HL-60 (cell line): ENCODE measurements at regions not wholly inside any gene's neighbourhood (a gene's known extent, or its start where the extent isn't known, plus 50 kb on each side); places are given as distances from the start of the nearest gene placed in this dataset.

Source experiments
- DNase-seq, 2 experiments: peaks; one replicate each; pipeline ENCODE4 v3.0.0-alpha.2; 2010 to 2020; ENCODE audit warnings: low read depth in 1 of 2, low spot score in 1 of 2
- H3K27ac ChIP-seq: fragments of 250-450 bp; sonication (Bioruptor Pico); replicated peaks from 2 replicates; pipeline ENCODE4 v1.5.1; 2020; ENCODE audit warnings: mild to moderate bottlenecking, moderate library complexity
- H3K27me3 ChIP-seq: fragments of 250-450 bp; sonication (Bioruptor Pico); 2 replicates; pipeline ENCODE4 v1.5.1; 2021; ENCODE audit warnings: mild to moderate bottlenecking, moderate library complexity; ENCODE audit not compliant: insufficient read depth, poor library complexity, severe bottlenecking
- H3K4me3 ChIP-seq: replicated peaks from 2 replicates; pipeline ENCODE4 v1.5.1; 2011; ENCODE audit warnings: mild to moderate bottlenecking, control low read depth, low read length; ENCODE audit not compliant: insufficient read depth
- CTCF ChIP-seq: IDR thresholded peaks from one replicate; pipeline ENCODE4 v1.5.1; 2011; ENCODE audit warnings: low read length, control low read depth, inconsistent platforms; ENCODE audit not compliant: insufficient read depth
- GABPA ChIP-seq: IDR thresholded peaks from 2 replicates; pipeline ENCODE4 v1.6.1; 2012; ENCODE audit warnings: low read depth
- POLR2AphosphoS5 ChIP-seq: IDR thresholded peaks from 2 replicates; pipeline ENCODE4 v1.6.1; 2012; ENCODE audit warnings: low read depth
- REST ChIP-seq: IDR thresholded peaks from 2 replicates; pipeline ENCODE4 v1.6.1; 2012; ENCODE audit warnings: low read depth; ENCODE audit not compliant: insufficient replicate concordance
- SPI1 ChIP-seq: IDR thresholded peaks from 2 replicates; pipeline ENCODE4 v1.6.1; 2012; ENCODE audit warnings: low read depth, mild to moderate bottlenecking, borderline replicate concordance

GRCh38 chr9:110106661-110107060, 101.3 kb downstream of the C9orf152 start:
- Histone ChIP-seq H3K27ac (no peak overlapping the region), H3K27me3 (no peaks in the 10 kb centered on the region), H3K4me3 (no peak overlapping the region)
- TF ChIP-seq GABPA (no peak), SPI1 (no peak), REST (no peak), POLR2AphosphoS5 (no peak), CTCF (no peak)
- no peak for DNase-seq

- no peak for DNase-seq
- no peaks in the 10 kb centered on the region for H3K27me3 ChIP-seq
- H3K4me3 ChIP-seq: no peak overlapping the region
- no peak overlapping the region for H3K27ac ChIP-seq
- TF ChIP-seq SPI1: no peak
- no peak for TF ChIP-seq REST
Measured at GRCh38 chr9:110109333-110110092, 98.4 kb downstream of the C9orf152 start.

GRCh38 chr9:110110154-110110553, 97.8 kb downstream of the C9orf152 start:
- DNase-seq: no peak
- Histone ChIP-seq H3K27ac (no peak overlapping the region), H3K4me3 (no peak overlapping the region), H3K27me3 (no peaks in the 10 kb centered on the region)
- no peak for TF ChIP-seq GABPA
- no peak for TF ChIP-seq REST
- TF ChIP-seq SPI1: no peak
- TF ChIP-seq POLR2AphosphoS5: no peak
- no peak for TF ChIP-seq CTCF
